NOMO-1 treated with DMSO at 0.1 percent for 48 hours (cell line): ENCODE measurements at regions not wholly inside any gene's neighbourhood (a gene's known extent, or its start where the extent isn't known, plus 50 kb on each side); places are given as distances from the start of the nearest gene placed in this dataset.

Experiments
- DNase-seq: peaks from one replicate; lab custom pipeline; 2025; ENCODE audit not compliant: unreplicated experiment; lab: John Stamatoyannopoulos, UW

- DNase-seq, result no peak
Observed at GRCh38 chr1:56196839-56197238, 382.5 kb downstream of the PLPP3 start.

GRCh38 chr1:56194701-56195300 lies 384.6 kb downstream of the PLPP3 start:
- no peak for DNase-seq

- DNase-seq, result no peak
Observed at GRCh38 chr1:56193656-56194055, 385.7 kb downstream of the PLPP3 start.

- no peak for DNase-seq
Observed at GRCh38 chr1:56191369-56191768, 388.0 kb downstream of the PLPP3 start.

- DNase-seq, result no peak
Observed at GRCh38 chr1:56190806-56191365, 388.5 kb downstream of the PLPP3 start.

GRCh38 chr1:56189946-56190805 lies 389.2 kb downstream of the PLPP3 start:
- no peak for DNase-seq

GRCh38 chr1:56189454-56189853 lies 389.9 kb downstream of the PLPP3 start:
- no peak for DNase-seq

GRCh38 chr1:56188855-56189254 lies 390.5 kb downstream of the PLPP3 start:
- DNase-seq, result no peak

GRCh38 chr1:56188221-56188620 lies 391.1 kb downstream of the PLPP3 start:
- no peak for DNase-seq

- DNase-seq, result no peak
Observed at GRCh38 chr1:56187405-56187804, 392.0 kb downstream of the PLPP3 start.

- DNase-seq, result no peak
Observed at GRCh38 chr1:56185493-56185892, 393.9 kb downstream of the PLPP3 start.

- DNase-seq, result no peak
Observed at GRCh38 chr1:56183151-56183550, 396.2 kb downstream of the PLPP3 start.

- no peak for DNase-seq
Observed at GRCh38 chr1:56180520-56181190, 398.7 kb downstream of the PLPP3 start.

- no peak for DNase-seq
Observed at GRCh38 chr1:56179543-56179942, 399.8 kb downstream of the PLPP3 start.

- no peak for DNase-seq
Observed at GRCh38 chr1:56175211-56175610, 404.2 kb downstream of the PLPP3 start.

GRCh38 chr1:56174176-56174885 lies 405.0 kb downstream of the PLPP3 start:
- no peak for DNase-seq

- DNase-seq, result no peak
Observed at GRCh38 chr1:56173736-56174135, 405.6 kb downstream of the PLPP3 start.

GRCh38 chr1:56171670-56172069 lies 407.7 kb downstream of the PLPP3 start:
- no peak for DNase-seq

GRCh38 chr1:56170784-56171320 lies 408.5 kb downstream of the PLPP3 start:
- DNase-seq, result no peak

GRCh38 chr1:56169856-56170255 lies 409.5 kb downstream of the PLPP3 start:
- no peak for DNase-seq

GRCh38 chr1:56168176-56168575 lies 411.2 kb downstream of the PLPP3 start:
- DNase-seq, result no peak
